HCT116 (cell line): ENCODE measurements at regions not wholly inside any gene's neighbourhood (a gene's known extent, or its start where the extent isn't known, plus 50 kb on each side); places are given as distances from the start of the nearest gene placed in this dataset.
"Not testable (repeated sequence)": the region's sequence is repeated elsewhere in the genome, so short reads cannot be mapped to it uniquely, and the experiment has no call there.

Experiments used
- ATAC-seq: fragments of 200-7000 bp; cut with Tn5 transposase; 2 replicates; pipeline ENCODE4 v1.9.1; 2020; ENCODE audit warnings: mild to moderate bottlenecking, moderate library complexity
- BruUV-seq: library from RNA; stranded (reverse); fragments of 400-500 nt; replicated peaks from 2 replicates; lab custom pipeline; 2021; lab: Mats Ljungman, UMichigan
- CTCF ChIA-PET: fragments of 300-600 bp; sonication (Branson Sonifier 250); formaldehyde crosslinking; loops from one replicate; lab custom pipeline; 2021; ENCODE audit warnings: antibody characterized with exemption; lab: Charles Lee
- POLR2A ChIA-PET: fragments of 300-600, 350-600 bp; sonication (Branson Sonifier 250); formaldehyde crosslinking; loops from one replicate; lab custom pipeline; 2021; ENCODE audit warnings: antibody characterized with exemption; lab: Charles Lee
- RAD21 ChIA-PET, 2 experiments: fragments of 300-600 bp; sonication (Branson Sonifier 250); formaldehyde crosslinking; loops; one replicate each; lab custom pipeline; 2023; ENCODE audit warnings: low total read pairs in 2 of 2; ENCODE audit not compliant: uncharacterized antibody in 2 of 2, unreplicated experiment in 2 of 2, low non-redundant PET in 1 of 2; lab: Charles Lee
- DNase-seq: peaks from one replicate; pipeline ENCODE4 v3.0.0-alpha.2; 2010; ENCODE audit warnings: low read depth, low spot score
- H2AFZ ChIP-seq: fragments of 200-600 bp; shearing (Covaris generic), sonication (generic); 2 replicates; pipeline ENCODE4 v1.6.1; 2017; ENCODE audit warnings: low read depth, mixed run types, mixed read lengths, antibody characterized with exemption, low read length; ENCODE audit not compliant: poor library complexity, severe bottlenecking
- H3K27ac ChIP-seq: 2 replicates; pipeline ENCODE4 v1.5.1; 2012; ENCODE audit warnings: low read depth, low read length
- H3K27me3 ChIP-seq: fragments of 200-600 bp; sonication (generic); 2 replicates; pipeline ENCODE4 v1.6.1; 2016; ENCODE audit warnings: mixed run types, low read length, mixed read lengths; ENCODE audit not compliant: insufficient read depth
- H3K36me3 ChIP-seq, 2 experiments: fragments of 200-500 bp in 1 of 2; fragments of 200-600 bp in 1 of 2; sonication (Bioruptor generic) in 1 of 2; sonication (generic) in 1 of 2; 2 replicates each; pipeline versions ENCODE4 v1.5.1 to v1.6.1; 2014 to 2016; ENCODE audit warnings: low read length in 2 of 2, inconsistent platforms in 1 of 2, mixed read lengths in 1 of 2, mixed run types in 1 of 2; ENCODE audit not compliant: insufficient read depth in 2 of 2, control insufficient read depth in 1 of 2
- H3K4me1 ChIP-seq, 2 experiments: fragments of 200-600 bp in 1 of 2; sonication (generic) in 1 of 2; 2 replicates each; pipeline versions ENCODE4 v1.5.1 to v1.6.1; 2012 to 2017; ENCODE audit warnings: low read length in 2 of 2, inconsistent platforms in 1 of 2, mild to moderate bottlenecking in 1 of 2, mixed read lengths in 1 of 2, mixed run types in 1 of 2, moderate library complexity in 1 of 2; ENCODE audit not compliant: insufficient read depth in 2 of 2, control insufficient read depth in 1 of 2
- H3K4me2 ChIP-seq: fragments of 200-600 bp; sonication (generic); 2 replicates; pipeline ENCODE4 v1.6.1; 2017; ENCODE audit warnings: mixed run types, low read length, mixed read lengths
- H3K4me3 ChIP-seq, 2 experiments: fragments of 200-600 bp in 1 of 2; sonication (generic) in 1 of 2; replicated peaks in 1 of 2; 2 replicates each; pipeline ENCODE4 v1.5.1; 2011 to 2016; ENCODE audit warnings: low read length in 2 of 2, control low read depth in 1 of 2, low read depth in 1 of 2, mild to moderate bottlenecking in 1 of 2, mixed read lengths in 1 of 2, mixed run types in 1 of 2
- H3K79me2 ChIP-seq: fragments of 200-600 bp; sonication (generic); 2 replicates; pipeline ENCODE4 v1.6.1; 2017; ENCODE audit warnings: mild to moderate bottlenecking, mixed run types, low read length, moderate library complexity, mixed read lengths; ENCODE audit not compliant: insufficient read depth
- H3K9ac ChIP-seq: fragments of 200-600 bp; sonication (generic); 2 replicates; pipeline ENCODE4 v1.6.1; 2016; ENCODE audit warnings: low read length, mixed read lengths
- H3K9me2 ChIP-seq: fragments of 200-600 bp; sonication (generic), shearing (Covaris generic); 2 replicates; pipeline ENCODE4 v1.6.1; 2017; ENCODE audit warnings: mixed run types, mild to moderate bottlenecking, moderate library complexity; ENCODE audit not compliant: insufficient read depth
- H3K9me3 ChIP-seq, 2 experiments: fragments of 200-500 bp in 1 of 2; fragments of 200-600 bp in 1 of 2; sonication (Bioruptor generic) in 1 of 2; sonication (generic) in 1 of 2; 2 replicates each; pipeline ENCODE4 v1.6.1; 2014 to 2017; ENCODE audit warnings: low read length in 2 of 2, mixed read lengths in 2 of 2, inconsistent platforms in 1 of 2, low read depth in 1 of 2, mild to moderate bottlenecking in 1 of 2, mixed run types in 1 of 2, moderate library complexity in 1 of 2; ENCODE audit not compliant: control insufficient read depth in 1 of 2, insufficient read depth in 1 of 2
- H4K20me1 ChIP-seq: fragments of 200-600 bp; sonication (generic), shearing (Covaris generic); 2 replicates; pipeline ENCODE4 v1.6.1; 2017; ENCODE audit warnings: mixed run types, mild to moderate bottlenecking, moderate library complexity; ENCODE audit not compliant: insufficient read depth
- EGR1 ChIP-seq: IDR thresholded peaks from 2 replicates; pipeline ENCODE4 v1.6.1; 2012; ENCODE audit warnings: low read depth
- MAX ChIP-seq: IDR thresholded peaks from 2 replicates; pipeline ENCODE4 v1.6.1; 2012
- POLR2AphosphoS5 ChIP-seq: IDR thresholded peaks from 2 replicates; pipeline ENCODE4 v1.6.1; 2011; ENCODE audit warnings: mild to moderate bottlenecking, low read depth, low read length, moderate library complexity
- SIN3A ChIP-seq: IDR thresholded peaks from 2 replicates; pipeline ENCODE4 v1.6.1; 2012; ENCODE audit warnings: low read depth
- YY1 ChIP-seq: IDR thresholded peaks from 2 replicates; pipeline ENCODE4 v1.6.1; 2011; ENCODE audit warnings: low read length, low read depth, moderate library complexity, mild to moderate bottlenecking; ENCODE audit not compliant: insufficient replicate concordance; ENCODE audit errors: extremely low read depth
- intact Hi-C: fragments of 100-400 bp; cut with micrococcal nuclease; formaldehyde crosslinking; loops from 2 replicates; pipeline ENCODE4 v1.10.0; 2022

- POLR2A ChIA-PET, H4K20me1 ChIP-seq, H3K27me3 ChIP-seq, H3K79me2 ChIP-seq, H3K9me2 ChIP-seq, H3K36me3 ChIP-seq, H2AFZ ChIP-seq, RAD21 ChIA-PET, H3K9me3 ChIP-seq, intact Hi-C loops, BruUV-seq: not testable (repeated sequence)
- CTCF ChIA-PET = interaction anchor here (0.9 to 1.1 kb wide), 2 partner anchors 13 to 227 kb away, joined by 4 to 7 read pairs; no protein-coding TSS in a partner anchor
- H3K4me2 ChIP-seq = peak overlapping the region; percentile 89
- peak; percentile 99 for ATAC-seq
- peak overlapping the region; percentile 95 for H3K9ac ChIP-seq
- DNase-seq = peak; percentile 95
- peak overlapping the region; percentile 77 for H3K27ac ChIP-seq
- TF ChIP-seq SIN3A (0 out of 2 replicates have a peak, but pooled peaks have one; percentile 31), MAX (peak; percentile 43; the same call in 1 of the 2 replicates), YY1 (peak; percentile 82), EGR1 (peak; percentile 88), POLR2AphosphoS5 (peak; percentile 35)
- H3K4me3 ChIP-seq = peak overlapping the region; percentile 64 to 80
- H3K4me1 ChIP-seq = peaks cover 3 to 19% of the 10 kb centered on the region in 2 experiments; a peak in 3 of 4 replicates
These were observed 189.4 kb downstream of the ADRA2C start for GRCh38 chr4:3955321-3956164.

DNA sequence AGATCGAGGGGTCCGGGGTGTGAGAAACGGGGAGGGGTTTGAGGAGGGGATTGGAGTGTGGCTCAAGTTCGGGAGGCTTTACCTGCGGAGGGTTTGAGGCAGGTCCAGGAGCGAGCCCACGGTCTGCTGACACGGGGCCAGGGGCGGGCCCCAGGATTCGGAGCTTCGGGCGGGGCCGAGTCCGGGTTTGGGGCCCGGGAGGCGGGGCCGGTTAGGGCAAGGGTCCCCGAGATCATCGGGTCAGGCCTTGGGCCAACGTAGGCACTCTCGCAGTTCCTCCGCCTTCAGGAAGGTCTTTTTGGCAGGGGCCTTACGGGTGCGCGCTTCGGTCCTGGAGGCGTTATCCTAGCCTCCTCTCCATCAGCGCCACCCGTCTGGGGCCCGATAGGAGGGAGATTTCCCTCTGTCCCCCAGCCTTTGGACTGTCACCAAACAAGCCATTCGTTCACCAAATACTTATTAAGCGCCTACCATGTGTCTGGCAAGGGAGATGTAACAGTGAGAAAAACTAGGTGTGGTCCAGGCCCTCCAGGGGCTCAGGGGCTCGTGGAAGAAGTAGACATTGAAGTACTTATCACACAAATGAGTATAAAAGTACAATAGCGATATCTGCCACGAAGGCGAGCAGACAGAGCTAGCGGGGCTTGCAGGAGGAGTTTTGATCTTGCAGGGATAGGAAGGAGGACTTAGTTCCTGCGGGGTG, 190.1 kb downstream of the ADRA2C start:
- H3K36me3 ChIP-seq, intact Hi-C loops, H2AFZ ChIP-seq, RAD21 ChIA-PET, ATAC-seq, DNase-seq, H3K9me3 ChIP-seq, H3K9me2 ChIP-seq, POLR2A ChIA-PET, H3K27me3 ChIP-seq, H4K20me1 ChIP-seq, H3K79me2 ChIP-seq: not testable (repeated sequence)
- CTCF ChIA-PET = interaction anchor here (0.9 to 1.1 kb wide), 2 partner anchors 14 to 226 kb away, joined by 4 to 7 read pairs; no protein-coding TSS in a partner anchor
- Histone ChIP-seq H3K4me2 (peak overlapping the region; percentile 60), H3K27ac (peak overlapping the region; percentile 52), H3K9ac (peak overlapping the region; percentile 41), H3K4me3 (peak overlapping the region; percentile 39), H3K4me1 (peaks cover 3 to 19% of the 10 kb centered on the region in 2 experiments; a peak in 3 of 4 replicates)
- BruUV-seq = TSS peak; percentile 32

GRCh38 chr4:3961091-3961672, 195.0 kb downstream of the ADRA2C start:
- DNase-seq, H3K9ac ChIP-seq, H3K4me2 ChIP-seq, H3K27ac ChIP-seq, H3K27me3 ChIP-seq, ATAC-seq, H3K4me1 ChIP-seq, H3K36me3 ChIP-seq, H2AFZ ChIP-seq, BruUV-seq, H3K9me2 ChIP-seq, POLR2A ChIA-PET, H3K4me3 ChIP-seq, intact Hi-C loops, H3K79me2 ChIP-seq, CTCF ChIA-PET, H3K9me3 ChIP-seq, H4K20me1 ChIP-seq: not testable (repeated sequence)
- RAD21 ChIA-PET = interaction anchor here in 1 of 2 experiments (0.7 kb wide), 1 partner anchor 33 kb away, joined by 3 read pairs; no protein-coding TSS in a partner anchor
